ENCODE measurements at regions not wholly inside any gene's neighbourhood (a gene's known extent, or its start where the extent isn't known, plus 50 kb on each side); places are given as distances from the start of the nearest gene placed in this dataset.

- H3K27ac ChIP-seq (ENCODE audit: insufficient read depth, low read length): no peak overlapping the region
- no peak overlapping the region for H2AFZ ChIP-seq (ENCODE audit: low read length)
- no peaks in the 10 kb centered on the region for H3K36me3 ChIP-seq (ENCODE audit: control insufficient read depth, insufficient read depth, low read length)
- no peak overlapping the region for H3K4me2 ChIP-seq (ENCODE audit: extremely low read depth, insufficient read depth, low read length)
- no peak overlapping the region for H3K4me3 ChIP-seq (replicated peaks in 1 of 4; ENCODE audit: control extremely low read depth in 1 of 4, insufficient read depth in 1 of 4, low read depth in 3 of 4, low read length in 4 of 4)
- H3K79me2 ChIP-seq (ENCODE audit: control insufficient read depth, insufficient read depth, low read length): no peaks in the 10 kb centered on the region
- DNase-seq (ENCODE audit: low read depth in 2 of 2): no peak
- no peaks in the 10 kb centered on the region for H3K9me3 ChIP-seq (ENCODE audit: control insufficient read depth, insufficient read depth, low read depth, low read length)
- TF ChIP-seq EZH2 (IDR thresholded peaks at IDR 0.05; ENCODE audit: low read length, missing control alignments): no peak
- no peak for TF ChIP-seq CTCF (conservative IDR thresholded peaks at IDR 0.05 in 1 of 2, IDR thresholded peaks at IDR 0.05 in 1 of 2; ENCODE audit: low read depth in 1 of 2, low read length in 2 of 2)
- H4K20me1 ChIP-seq (ENCODE audit: control insufficient read depth, extremely low read depth, insufficient read depth, low read length): no peaks in the 10 kb centered on the region
- no peak overlapping the region for H3K9ac ChIP-seq (ENCODE audit: insufficient read depth, low read length)
- no peaks in the 10 kb centered on the region for H3K27me3 ChIP-seq (ENCODE audit: control insufficient read depth, insufficient read depth, low read length)
- H3K4me1 ChIP-seq (ENCODE audit: control insufficient read depth, extremely low read depth, insufficient read depth, low read length): no peaks in the 10 kb centered on the region
These were observed 456.3 kb downstream of the RIT2 start for GRCh38 chr18:42659187-42659586.

- no peaks in the 10 kb centered on the region for H3K4me1 ChIP-seq (ENCODE audit: control insufficient read depth, extremely low read depth, insufficient read depth, low read length)
- TF ChIP-seq EZH2 (IDR thresholded peaks at IDR 0.05; ENCODE audit: low read length, missing control alignments): no peak
- TF ChIP-seq CTCF (conservative IDR thresholded peaks at IDR 0.05 in 1 of 2, IDR thresholded peaks at IDR 0.05 in 1 of 2; ENCODE audit: low read depth in 1 of 2, low read length in 2 of 2): no peak
These were observed 444.6 kb downstream of the RIT2 start for GRCh38 chr18:42670860-42671259.

GRCh38 chr18:42675810-42676209 lies 439.7 kb downstream of the RIT2 start:
- TF ChIP-seq EZH2 (IDR thresholded peaks at IDR 0.05; ENCODE audit: low read length, missing control alignments): no peak
- TF ChIP-seq CTCF (conservative IDR thresholded peaks at IDR 0.05 in 1 of 2, IDR thresholded peaks at IDR 0.05 in 1 of 2; ENCODE audit: low read depth in 1 of 2, low read length in 2 of 2): no peak

More at GRCh38 chr18:42670860-42671259, 444.6 kb downstream of the RIT2 start:
- H3K27ac ChIP-seq (ENCODE audit: insufficient read depth, low read length): no peak overlapping the region
- no peak for DNase-seq (ENCODE audit: low read depth in 2 of 2)
- H3K9ac ChIP-seq (ENCODE audit: insufficient read depth, low read length): no peak overlapping the region
- no peak overlapping the region for H2AFZ ChIP-seq (ENCODE audit: low read length)
- H3K9me3 ChIP-seq (ENCODE audit: control insufficient read depth, insufficient read depth, low read depth, low read length): no peaks in the 10 kb centered on the region
- no peak overlapping the region for H3K4me3 ChIP-seq (replicated peaks in 1 of 4; ENCODE audit: control extremely low read depth in 1 of 4, insufficient read depth in 1 of 4, low read depth in 3 of 4, low read length in 4 of 4)
- H4K20me1 ChIP-seq (ENCODE audit: control insufficient read depth, extremely low read depth, insufficient read depth, low read length): no peaks in the 10 kb centered on the region
- no peaks in the 10 kb centered on the region for H3K79me2 ChIP-seq (ENCODE audit: control insufficient read depth, insufficient read depth, low read length)
- H3K27me3 ChIP-seq (ENCODE audit: control insufficient read depth, insufficient read depth, low read length): no peaks in the 10 kb centered on the region
- no peak overlapping the region for H3K4me2 ChIP-seq (ENCODE audit: extremely low read depth, insufficient read depth, low read length)
- H3K36me3 ChIP-seq (ENCODE audit: control insufficient read depth, insufficient read depth, low read length): no peaks in the 10 kb centered on the region

More at GRCh38 chr18:42675810-42676209, 439.7 kb downstream of the RIT2 start:
- no peak overlapping the region for H2AFZ ChIP-seq (ENCODE audit: low read length)
- H3K4me3 ChIP-seq (replicated peaks in 1 of 4; ENCODE audit: control extremely low read depth in 1 of 4, insufficient read depth in 1 of 4, low read depth in 3 of 4, low read length in 4 of 4): no peak overlapping the region
- no peak overlapping the region for H3K9ac ChIP-seq (ENCODE audit: insufficient read depth, low read length)
- H3K4me1 ChIP-seq (ENCODE audit: control insufficient read depth, extremely low read depth, insufficient read depth, low read length): no peaks in the 10 kb centered on the region
- no peaks in the 10 kb centered on the region for H3K36me3 ChIP-seq (ENCODE audit: control insufficient read depth, insufficient read depth, low read length)
- no peak overlapping the region for H3K4me2 ChIP-seq (ENCODE audit: extremely low read depth, insufficient read depth, low read length)
- no peaks in the 10 kb centered on the region for H3K79me2 ChIP-seq (ENCODE audit: control insufficient read depth, insufficient read depth, low read length)
- no peak for DNase-seq (ENCODE audit: low read depth in 2 of 2)
- H4K20me1 ChIP-seq (ENCODE audit: control insufficient read depth, extremely low read depth, insufficient read depth, low read length): no peaks in the 10 kb centered on the region
- no peak overlapping the region for H3K27ac ChIP-seq (ENCODE audit: insufficient read depth, low read length)
- H3K9me3 ChIP-seq (ENCODE audit: control insufficient read depth, insufficient read depth, low read depth, low read length): no peaks in the 10 kb centered on the region
- no peaks in the 10 kb centered on the region for H3K27me3 ChIP-seq (ENCODE audit: control insufficient read depth, insufficient read depth, low read length)

All from fibroblast of lung (primary cell).